Liver (tissue), 8 donors: ENCODE measurements at regions not wholly inside any gene's neighbourhood (a gene's known extent, or its start where the extent isn't known, plus 50 kb on each side); places are given as distances from the start of the nearest gene placed in this dataset.

Experiments
- DNase-seq: peaks from one replicate; pipeline ENCODE4 v3.0.0-alpha.2; 2017; ENCODE audit warnings: low spot score
- H3K27ac ChIP-seq, 2 donors: one replicate each; pipeline ENCODE4 v1.7.0; 2013; ENCODE audit warnings: inconsistent platforms in 2 of 2, low read length in 2 of 2, control low read depth in 1 of 2, low read depth in 1 of 2, mild to moderate bottlenecking in 1 of 2
- H3K27me3 ChIP-seq, 4 donors: one replicate each; pipeline versions ENCODE4 v1.6.1 to v1.7.0; 2013; ENCODE audit warnings: low read length in 3 of 4, inconsistent platforms in 1 of 4, mild to moderate bottlenecking in 1 of 4, moderate library complexity in 1 of 4; ENCODE audit not compliant: control insufficient read depth in 4 of 4, insufficient read depth in 4 of 4
- H3K36me3 ChIP-seq, 4 donors: one replicate each; pipeline versions ENCODE4 v1.6.1 to v1.7.0; 2013; ENCODE audit warnings: low read length in 3 of 4, mild to moderate bottlenecking in 3 of 4, low read depth in 1 of 4, moderate library complexity in 1 of 4; ENCODE audit not compliant: control insufficient read depth in 4 of 4, insufficient read depth in 3 of 4
- H3K4me1 ChIP-seq, 4 donors: one replicate each; pipeline versions ENCODE4 v1.6.1 to v1.7.0; 2013; ENCODE audit warnings: low read length in 3 of 4, mild to moderate bottlenecking in 3 of 4, moderate library complexity in 1 of 4; ENCODE audit not compliant: control insufficient read depth in 4 of 4, insufficient read depth in 4 of 4
- H3K4me3 ChIP-seq, 3 donors: one replicate each; pipeline versions ENCODE4 v1.6.1 to v1.7.0; 2013; ENCODE audit warnings: low read length in 3 of 3, control low read depth in 1 of 3, low read depth in 1 of 3, mild to moderate bottlenecking in 1 of 3
- H3K9ac ChIP-seq, 2 donors: one replicate each; pipeline ENCODE4 v1.7.0; 2013; ENCODE audit warnings: low read length in 2 of 2, mild to moderate bottlenecking in 2 of 2, moderate library complexity in 2 of 2, control low read depth in 1 of 2, low read depth in 1 of 2
- H3K9me3 ChIP-seq, 4 donors: one replicate each; pipeline versions ENCODE4 v1.6.1 to v1.7.0; 2013; ENCODE audit warnings: low read length in 3 of 4; ENCODE audit not compliant: control insufficient read depth in 4 of 4
- ATF3 ChIP-seq: IDR thresholded peaks from 2 replicates; pipeline ENCODE4 v1.6.1; 2016; ENCODE audit warnings: antibody characterized with exemption
- CTCF ChIP-seq: fragments of 150-350 bp; IDR thresholded peaks from 2 replicates; pipeline ENCODE4 v1.5.1; 2017; ENCODE audit warnings: improper control_type of control experiment, low read depth, low read length; ENCODE audit not compliant: missing input control
- EGR1 ChIP-seq, 2 donors: IDR thresholded peaks; 2 replicates each; pipeline ENCODE4 v1.6.1; 2016 to 2018; ENCODE audit warnings: antibody characterized with exemption in 2 of 2, low read depth in 2 of 2
- FOXA1 ChIP-seq: IDR thresholded peaks from 2 replicates; pipeline ENCODE4 v1.6.1; 2016; ENCODE audit warnings: antibody characterized with exemption
- FOXA2 ChIP-seq: IDR thresholded peaks from 2 replicates; pipeline ENCODE4 v1.6.1; 2016; ENCODE audit warnings: antibody characterized with exemption
- GABPA ChIP-seq, 2 donors: IDR thresholded peaks in 1 of 2; conservative IDR thresholded peaks in 1 of 2; 2 replicates each; pipeline ENCODE4 v1.6.1; 2016; ENCODE audit warnings: antibody characterized with exemption in 2 of 2, mild to moderate bottlenecking in 1 of 2, moderate library complexity in 1 of 2
- HNF4A ChIP-seq, 2 donors: conservative IDR thresholded peaks; 2 replicates each; pipeline ENCODE4 v1.6.1; 2016; ENCODE audit warnings: antibody characterized with exemption in 2 of 2, mild to moderate bottlenecking in 2 of 2
- HNF4G ChIP-seq: IDR thresholded peaks from 2 replicates; pipeline ENCODE4 v1.6.1; 2016; ENCODE audit warnings: antibody characterized with exemption
- JUND ChIP-seq, 2 donors: IDR thresholded peaks; 2 replicates each; pipeline ENCODE4 v1.6.1; 2016; ENCODE audit warnings: antibody characterized with exemption in 2 of 2
- MAX ChIP-seq: IDR thresholded peaks from 2 replicates; pipeline ENCODE4 v1.6.1; 2016; ENCODE audit warnings: antibody characterized with exemption
- NR2F2 ChIP-seq: IDR thresholded peaks from 2 replicates; pipeline ENCODE4 v1.6.1; 2016; ENCODE audit warnings: antibody characterized with exemption
- RAD21 ChIP-seq, 2 donors: IDR thresholded peaks; 2 replicates each; pipeline ENCODE4 v1.6.1; 2016; ENCODE audit warnings: antibody characterized with exemption in 2 of 2, mild to moderate bottlenecking in 2 of 2
- REST ChIP-seq: IDR thresholded peaks from 2 replicates; pipeline ENCODE4 v1.6.1; 2016; ENCODE audit warnings: antibody characterized with exemption, mild to moderate bottlenecking
- RXRA ChIP-seq, 2 donors: IDR thresholded peaks; 2 replicates each; pipeline ENCODE4 v1.6.1; 2017 to 2018; ENCODE audit warnings: antibody characterized with exemption in 2 of 2, mild to moderate bottlenecking in 1 of 2
- SP1 ChIP-seq: IDR thresholded peaks from 2 replicates; pipeline ENCODE4 v1.6.1; 2018; ENCODE audit warnings: antibody characterized with exemption, mild to moderate bottlenecking
- TAF1 ChIP-seq: conservative IDR thresholded peaks from 2 replicates; pipeline ENCODE4 v1.6.1; 2016; ENCODE audit warnings: antibody characterized with exemption, mild to moderate bottlenecking
- YY1 ChIP-seq: IDR thresholded peaks from 2 replicates; pipeline ENCODE4 v1.6.1; 2016; ENCODE audit warnings: antibody characterized with exemption, mild to moderate bottlenecking
- ZBTB33 ChIP-seq: IDR thresholded peaks from 2 replicates; pipeline ENCODE4 v1.6.1; 2016; ENCODE audit warnings: antibody characterized with exemption
- WGBS: extraction: QIAGEN DNeasy Blood & Tissue Kit; methylation state at CpG from one replicate; pipeline ENCODE4 v1.1.7; 2013; 5-methylcytosine and 5-hydroxymethylcytosine counted together
- donor health status: healthy.
- donor health status: healthy.
- donor health status: healthy.
- donor health status: healthy.
- donor health status: healthy.

GRCh38 chr11:15318814-15319213, 204.1 kb downstream of the INSC start:
- no peak overlapping the region for H3K27ac ChIP-seq
- peaks cover 0 to 2% (median 0%) of the 10 kb centered on the region in 4 donors for H3K9me3 ChIP-seq
- TF ChIP-seq TAF1 (no peak), GABPA (IDR thresholded peaks at IDR 0.05 in 1 of 2, conservative IDR thresholded peaks at IDR 0.05 in 1 of 2) (no peak), RAD21 (IDR thresholded peaks at IDR 0.05) (no peak), ATF3 (no peak), CTCF (no peak), HNF4A (conservative IDR thresholded peaks at IDR 0.05) (no peak), ZBTB33 (no peak), NR2F2 (no peak), JUND (IDR thresholded peaks at IDR 0.05) (no peak), FOXA2 (no peak), EGR1 (IDR thresholded peaks at IDR 0.05; ENCODE audit: low read depth in 2 of 2) (no peak), FOXA1 (no peak), YY1 (no peak)
- no peaks in the 10 kb centered on the region for H3K4me1 ChIP-seq
- DNase-seq, result no peak
- no peak overlapping the region for H3K9ac ChIP-seq
- WGBS, result 91% methylated on average over 9 of the region's 9 CpGs
- no peaks in the 10 kb centered on the region for H3K27me3 ChIP-seq
- no peak overlapping the region for H3K4me3 ChIP-seq
- H3K36me3 ChIP-seq, result no peaks in the 10 kb centered on the region

GRCh38 chr11:15326520-15326919, 211.8 kb downstream of the INSC start:
- H3K4me1 ChIP-seq, result no peaks in the 10 kb centered on the region
- no peak for DNase-seq
- H3K27me3 ChIP-seq, result no peaks in the 10 kb centered on the region
- H3K4me3 ChIP-seq, result no peak overlapping the region
- H3K27ac ChIP-seq, result no peak overlapping the region
- no peaks in the 10 kb centered on the region for H3K36me3 ChIP-seq
- WGBS, result 86% methylated on average over 2 of the region's 2 CpGs
- H3K9ac ChIP-seq, result no peak overlapping the region
- peak in 1 of 2 donors; percentile 18 for TF ChIP-seq HNF4A (conservative IDR thresholded peaks at IDR 0.05)
- TF ChIP-seq FOXA1, result no peak
- no peak for TF ChIP-seq NR2F2
- no peak for TF ChIP-seq SP1
- TF ChIP-seq GABPA (IDR thresholded peaks at IDR 0.05 in 1 of 2, conservative IDR thresholded peaks at IDR 0.05 in 1 of 2), result no peak
- no peak for TF ChIP-seq JUND (IDR thresholded peaks at IDR 0.05)
- TF ChIP-seq CTCF, result no peak
- no peak for TF ChIP-seq EGR1 (IDR thresholded peaks at IDR 0.05; ENCODE audit: low read depth in 2 of 2)
- no peak for TF ChIP-seq REST
- peak in 1 of 2 donors; percentile 14 for TF ChIP-seq RXRA (IDR thresholded peaks at IDR 0.05)
- no peak for TF ChIP-seq MAX
- no peak for TF ChIP-seq ATF3
- no peak for TF ChIP-seq HNF4G
- no peak for TF ChIP-seq FOXA2
- peak; percentile 18 for TF ChIP-seq YY1
- no peak for TF ChIP-seq ZBTB33
- peak in 1 of 2 donors; percentile 10 for TF ChIP-seq RAD21 (IDR thresholded peaks at IDR 0.05)
- no peak for TF ChIP-seq TAF1
- H3K9me3 ChIP-seq, result no peaks in the 10 kb centered on the region
